ENCODE measurements at regions not wholly inside any gene's neighbourhood (a gene's known extent, or its start where the extent isn't known, plus 50 kb on each side); places are given as distances from the start of the nearest gene placed in this dataset.

DNA sequence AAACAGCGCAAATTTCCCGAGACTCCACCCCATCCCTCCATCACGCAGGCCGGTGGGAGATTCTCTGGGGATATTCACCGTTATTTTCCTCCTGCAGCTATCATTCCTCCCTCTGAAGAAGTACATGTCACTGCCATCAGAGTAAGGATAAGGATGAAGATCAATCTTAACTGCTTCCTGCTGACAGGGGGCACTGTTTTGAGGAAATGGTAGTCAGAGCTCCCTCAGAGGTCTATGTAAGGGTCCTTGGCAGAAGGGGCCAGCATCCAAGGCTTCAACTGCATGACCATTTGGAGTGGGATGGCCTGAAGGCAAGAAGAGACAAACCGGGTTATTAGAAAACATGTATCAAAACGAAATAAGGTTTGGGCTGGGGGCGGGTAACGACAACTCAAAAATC lies 111.5 kb downstream of the KCNK1 start:
- WGBS (ENCODE audit: low lambda C conversion rate), result 82% methylated on average over 9 of the region's 9 CpGs
- no peaks in the 10 kb centered on the region for H3K9me3 ChIP-seq
- no peak overlapping the region for H3K9ac ChIP-seq
- no peak for DNase-seq
- no peak overlapping the region for H3K27ac ChIP-seq (ENCODE audit: low read depth in 2 of 2, low read length in 1 of 2)
- POLR2A ChIA-PET, result no interaction called here
- TF ChIP-seq EP300 (IDR thresholded peaks at IDR 0.05; ENCODE audit: borderline replicate concordance in 1 of 2, low read depth in 1 of 2, low read length in 1 of 2) (no peak), GATA2 (CRISPR knock-in tag; IDR thresholded peaks at IDR 0.05) (no peak), FOXJ3 (CRISPR knock-in tag; IDR thresholded peaks at IDR 0.05) (no peak), MEF2A (IDR thresholded peaks at IDR 0.05; ENCODE audit: borderline replicate concordance, low read depth) (no peak), SMC3 (IDR thresholded peaks at IDR 0.05; ENCODE audit: low read depth, low read length) (no peak), YY1 (IDR thresholded peaks at IDR 0.05; ENCODE audit: low read depth) (no peak), MAX (IDR thresholded peaks at IDR 0.05; ENCODE audit: low read depth) (no peak), TEAD4 (IDR thresholded peaks at IDR 0.05; ENCODE audit: borderline replicate concordance, insufficient read depth) (no peak), CHD2 (IDR thresholded peaks at IDR 0.05; ENCODE audit: low read length, partially characterized antibody) (no peak), FOXM1 (IDR thresholded peaks at IDR 0.05; ENCODE audit: low read depth) (no peak), RAD21 (IDR thresholded peaks at IDR 0.05; ENCODE audit: low read length) (no peak), EZH2phosphoT487 (IDR thresholded peaks at IDR 0.05; ENCODE audit: borderline replicate concordance, low read depth) (no peak), NFIC (IDR thresholded peaks at IDR 0.05; ENCODE audit: borderline replicate concordance) (no peak), FOSL2 (IDR thresholded peaks at IDR 0.05; ENCODE audit: borderline replicate concordance, low read depth) (no peak), MXI1 (IDR thresholded peaks at IDR 0.05; ENCODE audit: low read depth, low read length) (no peak), JUND (IDR thresholded peaks at IDR 0.05) (no peak), SIN3A (IDR thresholded peaks at IDR 0.05; ENCODE audit: borderline replicate concordance, low read depth, low read length) (no peak)
- TF ChIP-seq, protein P1, sequence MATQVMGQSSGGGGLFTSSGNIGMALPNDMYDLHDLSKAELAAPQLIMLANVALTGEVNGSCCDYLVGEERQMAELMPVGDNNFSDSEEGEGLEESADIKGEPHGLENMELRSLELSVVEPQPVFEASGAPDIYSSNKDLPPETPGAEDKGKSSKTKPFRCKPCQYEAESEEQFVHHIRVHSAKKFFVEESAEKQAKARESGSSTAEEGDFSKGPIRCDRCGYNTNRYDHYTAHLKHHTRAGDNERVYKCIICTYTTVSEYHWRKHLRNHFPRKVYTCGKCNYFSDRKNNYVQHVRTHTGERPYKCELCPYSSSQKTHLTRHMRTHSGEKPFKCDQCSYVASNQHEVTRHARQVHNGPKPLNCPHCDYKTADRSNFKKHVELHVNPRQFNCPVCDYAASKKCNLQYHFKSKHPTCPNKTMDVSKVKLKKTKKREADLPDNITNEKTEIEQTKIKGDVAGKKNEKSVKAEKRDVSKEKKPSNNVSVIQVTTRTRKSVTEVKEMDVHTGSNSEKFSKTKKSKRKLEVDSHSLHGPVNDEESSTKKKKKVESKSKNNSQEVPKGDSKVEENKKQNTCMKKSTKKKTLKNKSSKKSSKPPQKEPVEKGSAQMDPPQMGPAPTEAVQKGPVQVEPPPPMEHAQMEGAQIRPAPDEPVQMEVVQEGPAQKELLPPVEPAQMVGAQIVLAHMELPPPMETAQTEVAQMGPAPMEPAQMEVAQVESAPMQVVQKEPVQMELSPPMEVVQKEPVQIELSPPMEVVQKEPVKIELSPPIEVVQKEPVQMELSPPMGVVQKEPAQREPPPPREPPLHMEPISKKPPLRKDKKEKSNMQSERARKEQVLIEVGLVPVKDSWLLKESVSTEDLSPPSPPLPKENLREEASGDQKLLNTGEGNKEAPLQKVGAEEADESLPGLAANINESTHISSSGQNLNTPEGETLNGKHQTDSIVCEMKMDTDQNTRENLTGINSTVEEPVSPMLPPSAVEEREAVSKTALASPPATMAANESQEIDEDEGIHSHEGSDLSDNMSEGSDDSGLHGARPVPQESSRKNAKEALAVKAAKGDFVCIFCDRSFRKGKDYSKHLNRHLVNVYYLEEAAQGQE (IDR thresholded peaks at IDR 0.05; ENCODE audit: low read depth, low read length), result no peak
- TF ChIP-seq, protein P2, sequence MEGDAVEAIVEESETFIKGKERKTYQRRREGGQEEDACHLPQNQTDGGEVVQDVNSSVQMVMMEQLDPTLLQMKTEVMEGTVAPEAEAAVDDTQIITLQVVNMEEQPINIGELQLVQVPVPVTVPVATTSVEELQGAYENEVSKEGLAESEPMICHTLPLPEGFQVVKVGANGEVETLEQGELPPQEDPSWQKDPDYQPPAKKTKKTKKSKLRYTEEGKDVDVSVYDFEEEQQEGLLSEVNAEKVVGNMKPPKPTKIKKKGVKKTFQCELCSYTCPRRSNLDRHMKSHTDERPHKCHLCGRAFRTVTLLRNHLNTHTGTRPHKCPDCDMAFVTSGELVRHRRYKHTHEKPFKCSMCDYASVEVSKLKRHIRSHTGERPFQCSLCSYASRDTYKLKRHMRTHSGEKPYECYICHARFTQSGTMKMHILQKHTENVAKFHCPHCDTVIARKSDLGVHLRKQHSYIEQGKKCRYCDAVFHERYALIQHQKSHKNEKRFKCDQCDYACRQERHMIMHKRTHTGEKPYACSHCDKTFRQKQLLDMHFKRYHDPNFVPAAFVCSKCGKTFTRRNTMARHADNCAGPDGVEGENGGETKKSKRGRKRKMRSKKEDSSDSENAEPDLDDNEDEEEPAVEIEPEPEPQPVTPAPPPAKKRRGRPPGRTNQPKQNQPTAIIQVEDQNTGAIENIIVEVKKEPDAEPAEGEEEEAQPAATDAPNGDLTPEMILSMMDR (IDR thresholded peaks at IDR 0.05), result no peak
- TF ChIP-seq, protein P3, sequence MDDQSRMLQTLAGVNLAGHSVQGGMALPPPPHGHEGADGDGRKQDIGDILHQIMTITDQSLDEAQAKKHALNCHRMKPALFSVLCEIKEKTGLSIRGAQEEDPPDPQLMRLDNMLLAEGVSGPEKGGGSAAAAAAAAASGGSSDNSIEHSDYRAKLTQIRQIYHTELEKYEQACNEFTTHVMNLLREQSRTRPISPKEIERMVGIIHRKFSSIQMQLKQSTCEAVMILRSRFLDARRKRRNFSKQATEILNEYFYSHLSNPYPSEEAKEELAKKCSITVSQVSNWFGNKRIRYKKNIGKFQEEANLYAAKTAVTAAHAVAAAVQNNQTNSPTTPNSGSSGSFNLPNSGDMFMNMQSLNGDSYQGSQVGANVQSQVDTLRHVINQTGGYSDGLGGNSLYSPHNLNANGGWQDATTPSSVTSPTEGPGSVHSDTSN (IDR thresholded peaks at IDR 0.05), result no peak
- no peaks in the 10 kb centered on the region for H3K9me2 ChIP-seq
- CTCF ChIA-PET, result interaction anchor here (2.0 kb wide), 1 partner anchor 20 kb away, joined by 5 read pairs; no protein-coding TSS in a partner anchor
- H3K4me2 ChIP-seq, result no peak overlapping the region
- H3K27me3 ChIP-seq (ENCODE audit: insufficient read depth), result no peaks in the 10 kb centered on the region
- H4K20me1 ChIP-seq (ENCODE audit: insufficient read depth), result no peaks in the 10 kb centered on the region
- no peak overlapping the region for H2AFZ ChIP-seq (ENCODE audit: low read depth)
- peaks cover 0 to 12% of the 10 kb centered on the region in 2 experiments; a peak in 2 of 4 replicates for H3K4me1 ChIP-seq (ENCODE audit: control insufficient read depth in 1 of 2, insufficient read depth in 2 of 2, low read depth in 1 of 2, low read length in 1 of 2)
- no peaks in the 10 kb centered on the region for H3F3A ChIP-seq (replicated peaks; ENCODE audit: insufficient read depth)
- no peaks in the 10 kb centered on the region for H3K79me2 ChIP-seq (ENCODE audit: insufficient read depth)
- H3K4me3 ChIP-seq (ENCODE audit: low read depth in 2 of 2, low read length in 1 of 2), result no peak overlapping the region
- H3K36me3 ChIP-seq (replicated peaks in 1 of 2; ENCODE audit: control insufficient read depth in 1 of 2, insufficient read depth in 2 of 2, low read length in 1 of 2), result no peaks in the 10 kb centered on the region

Data from SK-N-SH (cell line).